GM23338 (cell line): ENCODE measurements at regions not wholly inside any gene's neighbourhood (a gene's known extent, or its start where the extent isn't known, plus 50 kb on each side); places are given as distances from the start of the nearest gene placed in this dataset.
A peak's percentile ranks its signal among the peaks of the same experiment; 100 is the strongest.

Experiments used
- ATAC-seq: fragments of 200-7000 bp; cut with Tn5 transposase; 3 replicates; pipeline ENCODE4 v1.9.1; 2020
- DNase-seq: peaks from one replicate; pipeline ENCODE4 v3.0.0-alpha.2; 2015; ENCODE audit warnings: low spot score
- H2AFZ ChIP-seq: fragments of 200-600 bp; sonication (generic); 2 replicates; pipeline ENCODE4 v1.8.0; 2016; ENCODE audit warnings: antibody characterized with exemption, mild to moderate bottlenecking, moderate library complexity
- H3F3A ChIP-seq: fragments of 200-600 bp; sonication (generic); replicated peaks from 2 replicates; pipeline ENCODE4 v1.8.0; 2017; ENCODE audit warnings: antibody characterized with exemption, mixed run types, low read depth
- H3K27ac ChIP-seq: fragments of 200-600 bp; sonication (generic); 2 replicates; pipeline ENCODE4 v1.6.1; 2016; ENCODE audit warnings: low read depth
- H3K27me3 ChIP-seq: fragments of 200-600 bp; sonication (generic); 2 replicates; pipeline ENCODE4 v1.8.0; 2016; ENCODE audit warnings: mild to moderate bottlenecking, mixed run types, moderate library complexity; ENCODE audit not compliant: insufficient read depth
- H3K36me3 ChIP-seq: fragments of 200-600 bp; sonication (generic); 2 replicates; pipeline ENCODE4 v1.8.0; 2016; ENCODE audit warnings: mild to moderate bottlenecking; ENCODE audit not compliant: insufficient read depth
- H3K4me1 ChIP-seq: fragments of 200-600 bp; sonication (generic); 2 replicates; pipeline ENCODE4 v1.8.0; 2016; ENCODE audit warnings: mild to moderate bottlenecking, moderate library complexity; ENCODE audit not compliant: insufficient read depth
- H3K4me2 ChIP-seq: fragments of 200-600 bp; sonication (generic); 2 replicates; pipeline ENCODE4 v1.7.1; 2017; ENCODE audit warnings: mixed run types
- H3K4me3 ChIP-seq: fragments of 200-600 bp; sonication (generic); 2 replicates; pipeline ENCODE4 v1.6.1; 2016; ENCODE audit warnings: mixed run types
- H3K79me2 ChIP-seq: fragments of 200-600 bp; sonication (generic); replicated peaks from 2 replicates; pipeline ENCODE4 v1.8.0; 2017; ENCODE audit warnings: mild to moderate bottlenecking; ENCODE audit not compliant: insufficient read depth
- H3K9me2 ChIP-seq: fragments of 200-600 bp; sonication (generic); 2 replicates; pipeline ENCODE4 v1.8.0; 2017; ENCODE audit not compliant: insufficient read depth
- H4K20me1 ChIP-seq: fragments of 200-600 bp; sonication (generic); replicated peaks from 2 replicates; pipeline ENCODE4 v1.8.0; 2017; ENCODE audit warnings: mild to moderate bottlenecking; ENCODE audit not compliant: insufficient read depth
- H3K27ac Mint-ChIP-seq: 2 replicates; pipeline ENCODE4 v1.8.0; 2020; ENCODE audit warnings: inconsistent platforms, mild to moderate bottlenecking, moderate library complexity, mixed read lengths
- H3K27me3 Mint-ChIP-seq: 3 replicates; pipeline ENCODE4 v1.8.0; 2022; ENCODE audit warnings: low read depth, mild to moderate bottlenecking, moderate library complexity, mixed read lengths, inconsistent platforms; ENCODE audit not compliant: insufficient read depth, poor library complexity
- H3K36me3 Mint-ChIP-seq: 3 replicates; pipeline ENCODE4 v1.8.0; 2021; ENCODE audit warnings: low read depth, mild to moderate bottlenecking, inconsistent platforms, moderate library complexity, mixed read lengths
- H3K4me1 Mint-ChIP-seq: 3 replicates; pipeline ENCODE4 v1.8.0; 2020; ENCODE audit warnings: mild to moderate bottlenecking, inconsistent platforms, mixed read lengths
- H3K4me3 Mint-ChIP-seq: 3 replicates; pipeline ENCODE4 v1.8.0; 2021; ENCODE audit warnings: moderate library complexity, mild to moderate bottlenecking, inconsistent platforms, mixed read lengths
- H3K9me3 Mint-ChIP-seq: 3 replicates; pipeline ENCODE4 v1.8.0; 2020; ENCODE audit warnings: moderate library complexity, mild to moderate bottlenecking, inconsistent platforms, mixed read lengths
- CREB1 ChIP-seq: fragments of 250-450 bp; sonication (Bioruptor Pico); IDR thresholded peaks from 2 replicates; pipeline ENCODE4 v1.5.0; 2020; ENCODE audit warnings: low read depth, mild to moderate bottlenecking, moderate library complexity
- EZH2 ChIP-seq: fragments of 200-600 bp; sonication (generic); IDR thresholded peaks from one replicate; pipeline ENCODE4 v1.8.0; 2017; ENCODE audit warnings: antibody characterized with exemption, mild to moderate bottlenecking, low read depth; ENCODE audit not compliant: unreplicated experiment
- JUNB ChIP-seq: IDR thresholded peaks from one replicate; pipeline ENCODE4 v1.6.1; 2016; ENCODE audit warnings: antibody characterized with exemption; ENCODE audit not compliant: unreplicated experiment
- NANOG ChIP-seq: IDR thresholded peaks from 2 replicates; pipeline ENCODE4 v1.6.1; 2016; ENCODE audit warnings: antibody characterized with exemption, borderline replicate concordance
- ZNF114 ChIP-seq: fragments of 250-450 bp; sonication (Bioruptor Pico); IDR thresholded peaks from 2 replicates; pipeline ENCODE4 v1.5.0; 2020; ENCODE audit warnings: mild to moderate bottlenecking, moderate library complexity
- TF ChIP-seq, protein P1 (sequence below): fragments of 250-450 bp; sonication (Bioruptor Pico); IDR thresholded peaks from 2 replicates; pipeline ENCODE4 v1.5.0; 2020; ENCODE audit warnings: mild to moderate bottlenecking, moderate library complexity

DNA sequence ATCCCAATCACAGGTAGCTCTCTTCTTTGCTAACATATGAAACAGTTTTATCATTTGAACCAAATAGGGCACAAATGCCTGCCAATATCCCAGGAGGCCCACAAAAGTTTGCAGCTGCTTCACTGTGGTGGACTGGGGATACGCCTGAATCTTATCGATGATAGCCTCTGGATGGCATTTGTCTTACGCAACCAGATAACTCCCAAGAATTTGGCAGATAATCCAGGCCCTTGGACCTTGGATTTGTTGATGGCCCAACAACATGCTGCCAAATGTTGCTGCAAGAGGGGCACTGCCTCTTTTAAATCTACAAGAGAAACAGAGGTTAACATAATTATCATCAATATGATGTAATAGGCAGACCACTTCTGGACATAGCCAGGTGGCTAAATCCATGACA, 587.1 kb upstream of the LRRTM4 start (continued):
- TF ChIP-seq, protein P1, sequence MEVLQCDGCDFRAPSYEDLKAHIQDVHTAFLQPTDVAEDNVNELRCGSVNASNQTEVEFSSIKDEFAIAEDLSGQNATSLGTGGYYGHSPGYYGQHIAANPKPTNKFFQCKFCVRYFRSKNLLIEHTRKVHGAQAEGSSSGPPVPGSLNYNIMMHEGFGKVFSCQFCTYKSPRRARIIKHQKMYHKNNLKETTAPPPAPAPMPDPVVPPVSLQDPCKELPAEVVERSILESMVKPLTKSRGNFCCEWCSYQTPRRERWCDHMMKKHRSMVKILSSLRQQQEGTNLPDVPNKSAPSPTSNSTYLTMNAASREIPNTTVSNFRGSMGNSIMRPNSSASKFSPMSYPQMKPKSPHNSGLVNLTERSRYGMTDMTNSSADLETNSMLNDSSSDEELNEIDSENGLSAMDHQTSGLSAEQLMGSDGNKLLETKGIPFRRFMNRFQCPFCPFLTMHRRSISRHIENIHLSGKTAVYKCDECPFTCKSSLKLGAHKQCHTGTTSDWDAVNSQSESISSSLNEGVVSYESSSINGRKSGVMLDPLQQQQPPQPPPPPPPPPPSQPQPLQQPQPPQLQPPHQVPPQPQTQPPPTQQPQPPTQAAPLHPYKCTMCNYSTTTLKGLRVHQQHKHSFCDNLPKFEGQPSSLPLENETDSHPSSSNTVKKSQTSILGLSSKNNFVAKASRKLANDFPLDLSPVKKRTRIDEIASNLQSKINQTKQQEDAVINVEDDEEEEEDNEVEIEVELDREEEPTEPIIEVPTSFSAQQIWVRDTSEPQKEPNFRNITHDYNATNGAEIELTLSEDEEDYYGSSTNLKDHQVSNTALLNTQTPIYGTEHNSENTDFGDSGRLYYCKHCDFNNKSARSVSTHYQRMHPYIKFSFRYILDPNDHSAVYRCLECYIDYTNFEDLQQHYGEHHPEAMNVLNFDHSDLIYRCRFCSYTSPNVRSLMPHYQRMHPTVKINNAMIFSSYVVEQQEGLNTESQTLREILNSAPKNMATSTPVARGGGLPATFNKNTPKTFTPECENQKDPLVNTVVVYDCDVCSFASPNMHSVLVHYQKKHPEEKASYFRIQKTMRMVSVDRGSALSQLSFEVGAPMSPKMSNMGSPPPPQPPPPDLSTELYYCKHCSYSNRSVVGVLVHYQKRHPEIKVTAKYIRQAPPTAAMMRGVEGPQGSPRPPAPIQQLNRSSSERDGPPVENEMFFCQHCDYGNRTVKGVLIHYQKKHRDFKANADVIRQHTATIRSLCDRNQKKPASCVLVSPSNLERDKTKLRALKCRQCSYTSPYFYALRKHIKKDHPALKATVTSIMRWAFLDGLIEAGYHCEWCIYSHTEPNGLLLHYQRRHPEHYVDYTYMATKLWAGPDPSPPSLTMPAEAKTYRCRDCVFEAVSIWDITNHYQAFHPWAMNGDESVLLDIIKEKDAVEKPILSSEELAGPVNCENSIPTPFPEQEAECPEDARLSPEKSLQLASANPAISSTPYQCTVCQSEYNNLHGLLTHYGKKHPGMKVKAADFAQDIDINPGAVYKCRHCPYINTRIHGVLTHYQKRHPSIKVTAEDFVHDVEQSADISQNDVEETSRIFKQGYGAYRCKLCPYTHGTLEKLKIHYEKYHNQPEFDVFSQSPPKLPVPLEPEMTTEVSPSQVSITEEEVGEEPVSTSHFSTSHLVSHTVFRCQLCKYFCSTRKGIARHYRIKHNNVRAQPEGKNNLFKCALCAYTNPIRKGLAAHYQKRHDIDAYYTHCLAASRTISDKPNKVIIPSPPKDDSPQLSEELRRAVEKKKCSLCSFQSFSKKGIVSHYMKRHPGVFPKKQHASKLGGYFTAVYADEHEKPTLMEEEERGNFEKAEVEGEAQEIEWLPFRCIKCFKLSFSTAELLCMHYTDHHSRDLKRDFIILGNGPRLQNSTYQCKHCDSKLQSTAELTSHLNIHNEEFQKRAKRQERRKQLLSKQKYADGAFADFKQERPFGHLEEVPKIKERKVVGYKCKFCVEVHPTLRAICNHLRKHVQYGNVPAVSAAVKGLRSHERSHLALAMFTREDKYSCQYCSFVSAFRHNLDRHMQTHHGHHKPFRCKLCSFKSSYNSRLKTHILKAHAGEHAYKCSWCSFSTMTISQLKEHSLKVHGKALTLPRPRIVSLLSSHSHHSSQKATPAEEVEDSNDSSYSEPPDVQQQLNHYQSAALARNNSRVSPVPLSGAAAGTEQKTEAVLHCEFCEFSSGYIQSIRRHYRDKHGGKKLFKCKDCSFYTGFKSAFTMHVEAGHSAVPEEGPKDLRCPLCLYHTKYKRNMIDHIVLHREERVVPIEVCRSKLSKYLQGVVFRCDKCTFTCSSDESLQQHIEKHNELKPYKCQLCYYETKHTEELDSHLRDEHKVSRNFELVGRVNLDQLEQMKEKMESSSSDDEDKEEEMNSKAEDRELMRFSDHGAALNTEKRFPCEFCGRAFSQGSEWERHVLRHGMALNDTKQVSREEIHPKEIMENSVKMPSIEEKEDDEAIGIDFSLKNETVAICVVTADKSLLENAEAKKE, result no peak
- no peak for TF ChIP-seq EZH2
- TF ChIP-seq NANOG, result no peak
- no peak for TF ChIP-seq ZNF114 (CRISPR knock-in tag)
- TF ChIP-seq CREB1 (CRISPR knock-in tag), result no peak

DNA sequence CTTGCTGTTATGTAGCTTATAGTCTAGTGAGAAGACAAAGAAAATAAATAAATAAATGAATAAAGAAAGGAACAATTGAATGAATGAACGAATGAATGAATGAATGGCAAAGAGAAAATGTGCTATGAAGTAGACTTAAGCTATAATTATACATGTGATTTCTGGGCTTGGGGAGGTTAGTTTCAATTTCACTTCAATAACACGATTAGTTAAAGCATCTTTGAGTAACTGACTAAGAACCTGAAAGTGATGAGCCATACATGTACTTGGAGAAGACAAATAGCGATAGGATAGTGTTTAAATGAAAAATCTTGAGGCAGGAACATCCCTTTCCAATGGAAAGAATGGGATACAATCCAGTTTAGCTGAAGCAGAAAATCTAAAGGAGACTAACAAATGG, 593.1 kb upstream of the LRRTM4 start:
- Histone ChIP-seq H4K20me1 (no peaks in the 10 kb centered on the region), H3K4me3 (no peak overlapping the region), H3K79me2 (no peaks in the 10 kb centered on the region), H3K27ac (no peak overlapping the region), H3K9me2 (no peaks in the 10 kb centered on the region), H3K4me1 (no peaks in the 10 kb centered on the region), H3K27me3 (no peaks in the 10 kb centered on the region), H2AFZ (no peak overlapping the region), H3K36me3 (no peaks in the 10 kb centered on the region), H3F3A (no peaks in the 10 kb centered on the region), H3K4me2 (no peak overlapping the region)
- Mint-ChIP-seq H3K4me3 (no peak overlapping the region), H3K36me3 (no peaks in the 10 kb centered on the region), H3K9me3 (no peaks in the 10 kb centered on the region; the same call in 2 of the 3 replicates), H3K27ac (no peak overlapping the region), H3K4me1 (no peaks in the 10 kb centered on the region), H3K27me3 (peaks cover 4% of the 10 kb centered on the region)
- DNase-seq (no peak), ATAC-seq (no peak)
- no peak for TF ChIP-seq CREB1 (CRISPR knock-in tag)

DNA sequence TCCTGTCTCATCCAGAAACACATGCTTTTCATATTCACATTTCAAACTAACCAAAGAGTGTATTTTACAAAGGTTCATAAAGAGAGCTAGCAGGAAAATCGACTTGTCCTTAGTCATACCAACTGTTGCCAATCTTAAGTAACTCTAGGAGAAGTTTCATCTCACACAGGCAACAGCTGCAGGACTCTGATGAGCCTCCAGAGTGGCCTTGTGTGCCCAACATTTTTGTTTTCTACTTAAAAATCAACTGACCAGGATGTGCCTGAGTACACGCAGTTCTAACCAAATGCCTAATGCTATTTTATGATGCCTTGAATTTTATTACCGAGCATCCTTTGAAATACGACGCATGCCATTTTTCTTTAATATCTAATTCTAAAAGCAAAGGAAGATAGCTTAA, 595.9 kb upstream of the LRRTM4 start:
- Histone ChIP-seq H3K79me2 (no peaks in the 10 kb centered on the region), H3K4me3 (no peak overlapping the region), H3K27ac (no peak overlapping the region), H3F3A (no peaks in the 10 kb centered on the region), H4K20me1 (no peaks in the 10 kb centered on the region), H3K4me1 (no peaks in the 10 kb centered on the region), H3K4me2 (no peak overlapping the region), H3K36me3 (no peaks in the 10 kb centered on the region), H2AFZ (peak overlapping the region; percentile 15; the same call in 1 of the 2 replicates), H3K9me2 (no peaks in the 10 kb centered on the region), H3K27me3 (no peaks in the 10 kb centered on the region)
- no peaks in the 10 kb centered on the region for H3K27me3 Mint-ChIP-seq
- no peak for ATAC-seq
- H3K36me3 Mint-ChIP-seq, result no peaks in the 10 kb centered on the region
- H3K9me3 Mint-ChIP-seq, result no peaks in the 10 kb centered on the region; the same call in 2 of the 3 replicates
- no peak overlapping the region for H3K27ac Mint-ChIP-seq
- DNase-seq, result peak; percentile 6
- no peak overlapping the region for H3K4me3 Mint-ChIP-seq
- no peaks in the 10 kb centered on the region for H3K4me1 Mint-ChIP-seq
- TF ChIP-seq JUNB, result no peak
